ENCODE measurements at regions not wholly inside any gene's neighbourhood (a gene's known extent, or its start where the extent isn't known, plus 50 kb on each side); places are given as distances from the start of the nearest gene placed in this dataset.

GRCh38 chr2:144234542-144234871 is 285.4 kb downstream of the ZEB2 start:
- no peaks in the 10 kb centered on the region for H3K27me3 ChIP-seq (ENCODE audit: control insufficient read depth in 2 of 2, insufficient read depth in 2 of 2, low read length in 2 of 2)
- H3K9me3 Mint-ChIP-seq = peaks cover 0 to 4% (median 0%) of the 10 kb centered on the region in 7 donors
- no peaks in the 10 kb centered on the region for H3K36me3 ChIP-seq (replicated peaks in 1 of 2; ENCODE audit: control insufficient read depth in 1 of 2, insufficient read depth in 2 of 2, low read length in 2 of 2)
- intact Hi-C loops (cut with micrococcal nuclease) = no loop called here
- H3K36me3 Mint-ChIP-seq = peaks cover 0 to 5% of the 10 kb centered on the region in 2 donors
- no peak overlapping the region for H3K27ac Mint-ChIP-seq
- H3K4me3 ChIP-seq (replicated peaks in 1 of 3; ENCODE audit: low read depth in 2 of 3, low read length in 3 of 3) = no peak overlapping the region
- no peaks in the 10 kb centered on the region for H3K79me2 ChIP-seq (ENCODE audit: insufficient read depth, low read length)
- H3K9ac ChIP-seq (ENCODE audit: insufficient read depth, low read length, poor library complexity, severe bottlenecking) = no peak overlapping the region
- DNase-seq = no peak
- no peak overlapping the region for H3K4me3 Mint-ChIP-seq
- no peak overlapping the region for H3K4me2 ChIP-seq (replicated peaks; ENCODE audit: extremely low read depth, low read length, poor library complexity, severe bottlenecking)
- peaks cover 28% of the 10 kb centered on the region for H3K4me1 Mint-ChIP-seq
- H3K27ac ChIP-seq (ENCODE audit: low read depth in 1 of 2, low read length in 2 of 2) = no peak overlapping the region
- TF ChIP-seq CTCF (IDR thresholded peaks at IDR 0.05) = no peak
- no peak overlapping the region for H2AFZ ChIP-seq (ENCODE audit: insufficient read depth, low read depth, low read length, poor library complexity, severe bottlenecking)
- peaks cover 0 to 1% (median 0%) of the 10 kb centered on the region in 3 donors for H3K27me3 Mint-ChIP-seq (ENCODE audit: low read depth in 3 of 3)
- WGBS (ENCODE audit: insufficient coverage) = 100% methylated on average over 1 of the region's 4 CpGs
- no peaks in the 10 kb centered on the region for H4K20me1 ChIP-seq (ENCODE audit: insufficient read depth, low read length)
- no peaks in the 10 kb centered on the region for H3K9me3 ChIP-seq (replicated peaks in 1 of 2; ENCODE audit: control insufficient read depth in 1 of 2, insufficient read depth in 1 of 2, low read length in 2 of 2)
- peaks cover 19 to 33% of the 10 kb centered on the region in 2 donors for H3K4me1 ChIP-seq (ENCODE audit: control insufficient read depth in 1 of 2, insufficient read depth in 2 of 2, low read length in 2 of 2)

GRCh38 chr2:144233733-144234541 is 286.0 kb downstream of the ZEB2 start:
- Histone ChIP-seq H3K4me2 (replicated peaks; ENCODE audit: extremely low read depth, low read length, poor library complexity, severe bottlenecking) (no peak overlapping the region), H4K20me1 (ENCODE audit: insufficient read depth, low read length) (no peaks in the 10 kb centered on the region), H3K36me3 (replicated peaks in 1 of 2; ENCODE audit: control insufficient read depth in 1 of 2, insufficient read depth in 2 of 2, low read length in 2 of 2) (no peaks in the 10 kb centered on the region), H3K9me3 (replicated peaks in 1 of 2; ENCODE audit: control insufficient read depth in 1 of 2, insufficient read depth in 1 of 2, low read length in 2 of 2) (no peaks in the 10 kb centered on the region), H3K27ac (ENCODE audit: low read depth in 1 of 2, low read length in 2 of 2) (no peak overlapping the region), H3K9ac (ENCODE audit: insufficient read depth, low read length, poor library complexity, severe bottlenecking) (no peak overlapping the region), H3K27me3 (ENCODE audit: control insufficient read depth in 2 of 2, insufficient read depth in 2 of 2, low read length in 2 of 2) (no peaks in the 10 kb centered on the region), H3K4me1 (ENCODE audit: control insufficient read depth in 1 of 2, insufficient read depth in 2 of 2, low read length in 2 of 2) (peaks cover 19 to 32% of the 10 kb centered on the region in 2 donors), H3K4me3 (replicated peaks in 1 of 3; ENCODE audit: low read depth in 2 of 3, low read length in 3 of 3) (no peak overlapping the region), H2AFZ (ENCODE audit: insufficient read depth, low read depth, low read length, poor library complexity, severe bottlenecking) (no peak overlapping the region), H3K79me2 (ENCODE audit: insufficient read depth, low read length) (no peaks in the 10 kb centered on the region)
- H3K27ac Mint-ChIP-seq = no peak overlapping the region
- peaks cover 0 to 4% (median 0%) of the 10 kb centered on the region in 7 donors for H3K9me3 Mint-ChIP-seq
- no peak for TF ChIP-seq CTCF (IDR thresholded peaks at IDR 0.05)
- H3K4me3 Mint-ChIP-seq = no peak overlapping the region
- H3K36me3 Mint-ChIP-seq = peaks cover 0 to 5% of the 10 kb centered on the region in 2 donors
- DNase-seq = no peak
- H3K27me3 Mint-ChIP-seq (ENCODE audit: low read depth in 3 of 3) = peaks cover 0 to 1% (median 0%) of the 10 kb centered on the region in 3 donors
- no CpG with 5 or more reads among the region's 3 CpGs for WGBS (ENCODE audit: insufficient coverage)
- peaks cover 28% of the 10 kb centered on the region for H3K4me1 Mint-ChIP-seq
- intact Hi-C loops (cut with micrococcal nuclease) = no loop called here

Data from CD14-positive monocyte (primary cell).